ENCODE measurements at regions not wholly inside any gene's neighbourhood (a gene's known extent, or its start where the extent isn't known, plus 50 kb on each side); places are given as distances from the start of the nearest gene placed in this dataset.

DNA sequence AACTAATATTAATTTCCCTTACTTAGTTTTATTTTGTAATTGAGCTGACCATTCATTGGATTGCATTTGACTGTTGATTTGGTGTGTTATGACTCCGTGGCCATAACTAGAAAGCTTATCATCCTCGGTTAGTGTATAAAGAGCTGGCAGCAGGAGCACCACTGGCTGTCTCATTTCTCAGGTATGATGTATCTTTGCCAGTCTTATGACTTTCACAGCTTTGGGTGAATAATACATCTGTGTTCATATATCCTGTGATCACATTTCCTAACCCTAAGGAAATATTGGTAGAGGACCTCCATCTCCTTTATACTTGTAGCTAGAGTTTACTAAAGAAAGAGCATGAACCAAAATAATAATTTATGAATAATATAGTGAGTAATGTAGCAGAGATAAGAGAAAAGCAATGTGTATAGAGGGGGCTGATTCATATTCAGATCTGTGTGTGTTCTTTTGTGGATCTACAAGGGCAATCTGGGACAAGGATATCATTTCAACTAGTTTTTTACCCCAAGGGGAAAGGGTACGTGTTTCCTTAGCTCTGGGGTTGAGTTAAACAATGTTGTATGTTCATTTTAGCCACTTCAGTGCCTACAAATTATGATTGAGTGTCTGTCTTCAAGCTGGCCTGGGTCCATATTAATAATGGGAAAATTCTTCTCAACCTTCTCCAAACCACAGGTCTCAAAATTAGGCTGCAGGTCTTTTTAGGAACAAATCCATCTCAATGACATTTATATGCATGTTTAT is 901.7 kb downstream of the NTRK3 start:
- no peak for DNase-seq (ENCODE audit: low spot score)

DNA sequence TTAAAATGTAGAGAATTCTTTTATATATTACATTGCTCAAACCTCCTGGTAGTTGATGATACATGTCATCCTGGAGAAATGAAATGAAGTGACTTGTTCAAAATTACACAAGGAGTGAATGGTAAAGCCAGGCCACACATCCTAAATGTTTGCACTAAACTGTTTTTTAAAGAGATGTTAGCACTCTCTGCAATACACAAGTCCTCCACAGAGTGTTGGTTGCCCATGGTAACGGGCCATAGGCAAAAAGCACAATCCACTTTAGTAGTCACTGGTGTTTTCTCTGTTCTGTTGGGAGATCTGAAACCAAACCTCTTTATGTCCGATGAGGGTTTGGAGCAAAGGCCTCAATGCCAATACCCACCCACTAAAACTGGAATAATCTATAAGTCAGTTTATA is 907.4 kb downstream of the NTRK3 start:
- no peak for DNase-seq (ENCODE audit: low spot score)

DNA sequence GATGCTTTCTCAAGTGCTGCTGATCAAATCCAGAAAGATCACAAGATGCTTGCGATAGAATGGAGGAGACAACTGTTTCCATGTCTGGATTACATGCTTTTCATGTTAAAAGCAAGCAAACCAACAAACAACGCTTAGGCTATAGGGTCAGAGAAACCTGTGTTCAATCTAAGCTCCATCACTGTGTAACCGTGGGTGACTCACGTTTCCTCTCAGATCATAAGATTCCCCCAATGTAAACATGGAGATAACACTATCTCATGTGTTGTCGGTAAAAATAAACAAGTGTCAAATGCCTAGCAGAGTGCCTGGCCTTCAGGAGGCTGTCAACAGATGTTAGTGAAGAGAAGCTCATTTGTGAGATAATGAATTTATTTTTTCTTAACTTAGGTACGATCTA is 907.8 kb downstream of the NTRK3 start:
- DNase-seq (ENCODE audit: low spot score) = no peak

DNA sequence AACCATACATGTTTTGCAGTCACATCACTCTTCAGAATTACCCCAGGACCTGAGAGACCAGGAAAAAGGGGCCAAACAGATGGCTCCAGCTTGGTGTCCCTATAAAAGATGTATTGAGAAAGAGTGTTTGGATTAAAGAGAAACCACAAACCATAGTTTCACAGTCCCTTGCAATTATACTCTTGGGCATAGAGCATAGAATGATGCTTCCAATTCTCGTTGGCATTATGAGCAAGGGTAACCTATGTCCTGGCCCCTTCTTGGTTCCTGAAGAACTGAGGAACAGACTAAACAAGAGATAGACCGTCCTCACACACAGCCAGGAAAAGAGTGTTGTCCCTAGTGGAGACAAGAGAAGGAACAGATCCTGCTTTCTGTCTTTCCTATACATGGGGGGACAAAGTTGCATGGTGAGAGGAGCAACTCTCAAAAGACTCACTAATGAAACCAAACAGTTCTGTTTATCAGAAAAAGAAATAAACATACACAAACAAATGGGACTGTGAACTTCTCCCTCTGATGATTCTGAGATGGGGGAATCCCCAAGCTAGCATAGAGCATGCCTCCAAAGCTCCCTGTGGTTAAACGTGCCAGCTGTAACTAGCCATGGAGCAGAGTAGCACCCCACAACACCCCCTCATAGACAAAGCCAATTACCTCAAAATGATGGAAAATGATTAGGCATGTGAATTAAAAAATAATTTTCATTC is 908.6 kb downstream of the NTRK3 start:
- DNase-seq (ENCODE audit: low spot score) = no peak

DNA sequence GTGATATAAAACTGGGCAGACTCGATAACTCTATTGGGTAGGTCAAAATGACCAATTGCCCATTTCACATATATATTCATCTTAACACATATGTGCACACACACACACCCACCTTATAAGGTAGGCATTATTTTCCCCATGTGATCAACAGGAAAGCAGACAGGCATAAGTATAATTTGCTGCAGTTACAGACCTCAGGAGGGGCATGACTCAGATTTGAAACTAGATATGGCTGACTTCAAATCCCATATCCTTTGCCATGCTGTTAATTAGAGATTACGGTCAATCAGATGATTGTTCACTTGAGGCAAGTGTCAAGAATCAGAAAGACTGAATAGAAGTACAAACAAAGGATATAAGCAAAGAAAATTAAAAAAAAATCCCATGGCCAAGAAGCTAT is 910.6 kb downstream of the NTRK3 start:
- DNase-seq (ENCODE audit: low spot score) = no peak

DNA sequence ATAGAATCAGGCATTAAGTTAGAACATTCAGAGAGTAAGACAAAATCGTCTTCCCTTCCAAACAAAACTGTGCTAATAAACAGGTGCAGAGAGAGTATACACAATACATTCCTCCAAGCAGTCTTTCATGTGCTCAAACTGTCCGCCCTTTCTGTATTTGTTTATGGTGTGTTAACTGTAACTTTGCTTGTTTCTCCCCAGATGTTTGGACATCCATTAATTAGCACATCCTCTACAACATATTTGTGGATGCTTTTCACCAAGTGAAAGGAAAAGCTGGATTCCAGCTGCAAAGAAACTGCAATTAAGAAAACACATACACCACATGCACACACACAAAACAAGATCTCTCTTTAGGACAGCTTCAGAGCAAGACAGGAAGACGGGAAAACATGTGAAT is 912.6 kb downstream of the NTRK3 start:
- no peak for DNase-seq (ENCODE audit: low spot score)

DNA sequence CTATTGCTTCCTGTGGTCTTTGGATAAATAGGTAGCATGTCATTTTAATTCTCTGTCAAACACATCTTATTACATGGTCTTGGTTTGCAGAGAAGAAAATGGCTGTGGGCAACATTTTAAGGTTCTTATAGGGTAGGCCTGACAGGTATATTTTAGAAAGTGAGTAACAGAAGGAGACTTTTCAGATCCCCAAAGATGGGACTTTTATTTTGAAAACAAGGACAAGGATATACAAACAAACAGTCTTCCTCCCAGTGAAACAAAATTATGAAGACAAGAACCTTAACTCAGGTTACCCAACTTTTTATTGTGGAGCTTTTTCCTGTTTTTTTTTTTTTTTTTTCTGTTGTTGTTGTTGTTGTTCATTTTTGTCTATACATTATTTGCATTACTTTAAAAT is 916.2 kb downstream of the NTRK3 start:
- no peak for DNase-seq (ENCODE audit: low spot score)

DNA sequence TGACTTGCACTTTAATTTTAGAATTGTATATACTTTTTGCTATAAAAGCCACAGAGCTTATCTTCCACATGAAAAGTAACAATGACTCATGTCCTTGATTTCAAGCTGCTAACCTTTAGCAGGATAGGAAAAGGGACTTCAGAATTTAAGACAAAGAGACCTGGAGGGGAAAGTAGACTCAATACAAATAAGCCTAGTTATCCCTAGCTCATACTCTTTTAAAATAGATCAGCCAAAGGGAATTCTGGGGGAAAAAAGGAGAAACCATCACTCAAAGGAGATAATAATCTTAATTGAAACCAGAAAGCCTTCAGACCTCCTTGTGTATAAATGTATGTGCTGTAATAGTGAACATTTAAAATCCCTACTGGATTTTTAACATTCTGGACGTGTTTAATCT is 930.3 kb downstream of the NTRK3 start:
- DNase-seq (ENCODE audit: low spot score) = no peak

DNA sequence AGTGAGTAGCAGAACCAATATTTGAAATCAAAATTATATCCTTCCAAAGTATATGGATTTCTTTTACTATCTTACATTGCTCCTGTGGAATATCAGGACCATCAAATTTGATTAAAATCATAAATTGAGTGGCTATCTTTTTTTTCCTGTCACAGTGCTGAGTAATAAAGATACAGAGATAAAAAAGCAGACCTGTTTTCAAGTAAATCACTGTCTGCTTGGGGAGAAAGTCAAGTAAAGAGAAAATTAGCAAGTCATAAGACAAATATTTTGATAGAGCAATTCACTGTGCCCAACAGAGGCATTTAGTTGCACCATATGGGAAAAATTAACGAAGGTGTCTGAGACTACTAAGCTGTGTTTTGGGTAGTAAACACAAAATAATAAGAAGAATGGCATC is 933.7 kb downstream of the NTRK3 start:
- DNase-seq (ENCODE audit: low spot score) = no peak

DNA sequence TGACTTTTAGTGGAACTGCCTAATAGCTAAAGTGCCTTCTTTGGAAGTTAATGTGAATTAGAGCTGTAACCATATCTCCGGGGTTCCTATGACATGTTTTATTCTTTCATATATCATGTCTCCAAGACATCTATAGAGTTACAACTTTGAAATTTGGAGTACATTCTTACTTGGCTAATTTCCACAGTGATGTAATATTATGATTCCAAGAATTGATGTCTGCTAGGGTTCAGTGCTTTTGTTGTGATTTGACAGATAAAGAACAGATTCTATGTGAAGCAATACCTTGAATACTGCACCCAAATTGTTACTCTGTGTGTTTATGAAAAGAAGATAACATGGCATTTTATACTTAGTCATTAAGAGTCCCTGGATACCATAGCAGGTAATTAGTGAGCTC is 934.3 kb downstream of the NTRK3 start:
- DNase-seq (ENCODE audit: low spot score) = no peak

DNA sequence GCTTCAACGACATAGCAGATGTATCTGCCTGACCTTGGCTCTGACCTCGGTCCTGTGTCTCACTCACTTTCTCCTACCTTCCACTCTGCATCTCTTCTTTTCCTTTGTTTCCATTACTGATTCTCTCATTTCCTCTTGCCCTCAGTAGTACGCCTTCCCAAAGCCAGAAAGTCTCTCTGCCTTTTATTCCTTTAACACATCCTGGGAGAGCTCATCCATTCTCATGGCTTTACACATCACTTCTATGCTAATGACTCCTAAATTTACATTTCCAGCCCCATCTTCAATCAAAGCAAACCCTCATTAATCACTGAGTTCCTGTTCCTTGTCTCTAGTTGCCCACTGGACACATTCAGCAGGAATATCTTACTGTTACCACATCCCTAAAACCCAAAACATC is 938.6 kb downstream of the NTRK3 start:
- no peak for DNase-seq (ENCODE audit: low spot score)

DNA sequence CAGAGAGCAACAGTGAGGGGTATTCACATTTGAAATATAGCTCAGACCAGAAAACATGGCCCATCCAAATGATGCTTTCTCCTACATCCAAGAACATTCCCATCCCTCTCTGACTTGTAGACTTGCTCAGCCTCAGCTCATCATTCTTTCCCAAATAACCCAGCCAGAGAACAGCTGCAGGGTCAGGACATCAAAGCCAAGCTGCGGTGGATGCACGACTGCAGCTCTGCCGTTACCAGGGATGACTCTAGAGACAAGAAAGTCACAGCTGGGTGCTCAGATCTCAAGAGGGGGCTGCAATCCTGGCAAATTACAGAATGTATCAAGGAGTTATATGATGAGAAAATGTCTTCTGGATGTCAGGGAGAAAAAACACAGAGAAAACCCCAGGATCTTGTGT is 944.3 kb downstream of the NTRK3 start:
- DNase-seq (ENCODE audit: low spot score) = no peak

DNA sequence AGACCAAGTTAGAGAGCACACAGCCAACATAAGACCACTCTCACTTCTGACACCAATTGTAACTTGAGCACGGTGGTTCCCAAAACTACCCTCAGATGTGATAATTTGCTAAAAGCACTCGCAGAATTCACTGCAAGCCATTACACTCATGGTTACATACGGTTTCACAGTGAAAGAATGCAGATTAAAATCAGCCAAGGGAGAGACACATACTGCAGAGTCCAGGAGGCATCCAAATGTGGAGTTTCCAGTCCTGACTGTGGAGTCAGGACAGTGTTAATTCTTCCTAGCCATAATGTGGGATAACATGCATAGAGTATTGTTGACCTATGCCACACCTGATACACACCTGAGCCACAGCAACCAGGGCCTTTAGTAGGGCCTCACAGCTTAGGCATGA is 956.4 kb downstream of the NTRK3 start:
- no peak for DNase-seq (ENCODE audit: low spot score)

DNA sequence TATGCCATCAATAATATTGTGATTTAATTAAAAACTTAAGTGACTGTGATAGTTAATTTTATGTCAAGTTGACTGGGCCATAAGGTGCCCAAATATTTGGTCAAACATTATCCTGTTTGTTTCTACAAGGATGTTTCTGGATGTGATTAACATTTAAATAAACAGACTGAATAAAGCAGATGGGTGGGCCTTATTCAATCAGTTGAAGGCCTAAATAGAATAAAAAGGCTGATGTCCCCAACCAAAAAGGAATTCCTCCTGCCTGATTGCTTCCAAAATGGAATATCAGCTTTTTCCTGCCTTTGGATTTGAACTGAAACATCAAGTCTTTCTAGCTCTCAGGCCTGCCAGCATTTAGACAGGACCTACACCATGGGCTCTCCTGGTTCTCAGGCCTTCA is 961.7 kb downstream of the NTRK3 start:
- no peak for DNase-seq (ENCODE audit: low spot score)

DNA sequence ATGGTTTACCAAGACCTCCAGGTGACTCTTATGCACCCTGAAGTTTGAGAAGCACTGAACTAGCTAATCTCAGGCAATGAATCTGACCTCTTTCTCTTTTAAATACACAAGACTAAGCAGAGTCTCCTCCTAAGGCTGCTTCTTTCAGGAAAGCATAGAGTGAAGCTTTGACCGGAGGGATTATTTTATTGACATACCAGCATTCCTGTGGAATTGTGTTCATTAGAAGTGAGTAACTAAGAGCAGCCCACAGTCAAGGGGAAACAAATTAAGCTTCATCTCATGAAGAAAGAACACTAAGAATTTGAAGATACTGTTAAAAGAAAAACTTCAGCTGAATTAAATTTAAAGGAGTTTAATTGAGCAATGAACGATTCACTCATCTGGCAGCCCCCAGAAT is 963.5 kb downstream of the NTRK3 start:
- no peak for DNase-seq (ENCODE audit: low spot score)

DNA sequence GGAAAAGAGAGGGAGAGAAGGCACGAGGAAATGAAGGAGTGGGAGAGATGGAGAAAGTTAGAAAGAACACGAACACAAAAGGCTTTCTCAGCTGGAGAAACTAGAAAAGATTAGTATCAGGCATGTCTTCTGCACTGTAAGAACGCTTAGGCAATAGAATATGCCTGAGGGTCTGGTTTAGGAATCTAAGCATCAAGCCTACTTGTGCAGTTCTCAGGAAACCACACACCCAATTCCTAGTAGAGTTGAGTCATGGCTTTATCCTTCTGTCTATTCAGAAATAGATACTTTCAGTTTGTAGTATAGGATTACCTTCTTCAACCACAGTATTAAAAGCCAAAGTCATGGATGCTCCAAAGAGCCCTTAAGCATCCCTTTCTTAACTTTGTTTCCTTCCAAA is 969.4 kb downstream of the NTRK3 start:
- DNase-seq (ENCODE audit: low spot score) = no peak

DNA sequence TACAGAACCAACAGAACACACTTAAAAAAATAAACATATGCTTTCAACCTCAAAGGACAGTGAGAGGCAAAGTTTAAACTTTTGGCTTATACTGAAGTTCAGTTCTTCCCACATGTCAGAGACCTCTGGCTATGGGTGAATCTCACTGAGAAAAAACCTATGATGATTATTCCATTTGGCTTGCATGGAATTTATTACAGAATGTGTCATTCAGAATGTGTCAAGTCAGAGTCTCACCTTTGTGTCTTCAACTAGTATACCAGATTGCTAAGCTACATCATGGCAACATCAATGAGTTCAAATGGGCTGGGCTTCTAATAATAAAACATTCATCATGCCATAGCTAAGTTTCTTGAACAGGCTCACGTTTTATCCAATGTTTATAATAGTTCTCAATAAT is 987.0 kb downstream of the NTRK3 start:
- DNase-seq (ENCODE audit: low spot score) = no peak

DNA sequence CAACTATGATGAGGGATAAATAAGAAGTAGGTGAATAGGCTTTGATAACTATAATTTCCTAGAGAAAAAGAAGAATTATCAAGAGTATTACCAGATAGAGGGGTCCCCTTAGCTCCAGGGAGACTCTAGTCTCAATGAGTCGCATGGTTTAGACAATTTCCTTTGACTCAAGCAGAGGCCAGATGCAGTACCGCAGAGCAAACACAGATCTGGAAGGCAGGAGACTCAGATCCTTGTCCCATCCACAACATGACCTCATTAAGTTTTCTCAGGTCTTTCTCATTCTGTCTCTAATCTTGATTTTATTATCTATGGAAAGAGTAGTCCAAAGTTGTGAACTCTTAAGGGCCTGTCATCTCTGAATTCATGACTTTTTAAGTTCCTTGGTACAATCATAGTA is 987.9 kb downstream of the NTRK3 start:
- DNase-seq (ENCODE audit: low spot score) = no peak

DNA sequence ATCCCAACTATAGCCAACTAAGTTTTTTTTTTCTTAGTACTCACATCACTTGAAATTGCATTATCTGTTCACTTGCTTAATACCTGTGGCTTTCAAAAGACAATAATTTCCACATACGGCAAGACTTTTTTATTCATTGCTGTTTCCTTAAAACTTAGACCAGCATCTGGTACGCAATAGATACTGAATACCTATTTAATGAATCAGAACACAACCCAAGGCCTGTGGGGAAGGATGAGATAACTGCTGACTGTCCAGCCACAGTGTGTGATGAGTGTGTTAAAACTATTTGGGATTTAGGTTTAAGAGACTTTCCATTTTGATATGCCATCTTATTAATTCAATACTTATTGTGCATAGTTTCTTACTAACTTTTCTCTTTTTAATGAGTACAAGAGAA is 988.7 kb downstream of the NTRK3 start:
- DNase-seq (ENCODE audit: low spot score) = no peak

DNA sequence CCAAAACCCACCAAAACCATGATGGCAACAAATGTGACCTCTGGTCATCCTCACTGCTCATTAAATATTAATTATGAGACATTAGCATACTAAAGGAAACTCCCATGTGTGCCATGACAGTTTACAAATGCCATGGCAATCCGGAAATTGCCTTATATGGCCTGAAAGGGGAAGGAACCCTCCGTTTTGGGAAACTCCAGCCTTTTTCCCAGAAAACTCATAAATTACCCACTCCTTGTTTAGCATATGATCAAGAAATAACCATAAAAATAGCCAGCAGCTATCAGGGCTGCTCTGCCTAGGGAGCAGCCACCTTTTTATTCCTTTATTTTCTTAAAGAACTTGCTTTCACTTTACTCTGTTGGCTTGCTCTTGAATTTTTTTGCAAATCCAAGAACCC is 992.7 kb downstream of the NTRK3 start:
- no peak for DNase-seq (ENCODE audit: low spot score)

DNA sequence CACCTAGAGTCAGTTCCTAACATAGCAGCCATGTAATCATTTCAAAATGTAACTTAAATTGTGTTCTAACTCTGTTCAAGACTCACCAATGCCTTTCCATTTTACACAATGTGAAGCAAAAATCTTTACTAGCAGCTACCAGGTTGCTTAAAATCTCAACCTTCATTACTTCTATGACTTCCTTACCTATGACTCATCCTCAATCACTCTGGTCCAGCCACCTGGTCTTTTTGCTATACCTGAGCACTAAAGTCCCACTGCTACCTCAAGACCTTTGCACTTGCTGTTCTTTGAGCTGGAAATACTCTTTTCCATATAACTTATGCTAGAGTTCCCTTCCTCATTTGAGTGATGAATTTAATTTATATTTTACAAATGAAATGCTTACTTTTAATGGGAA is 993.2 kb downstream of the NTRK3 start:
- no peak for DNase-seq (ENCODE audit: low spot score)

DNA sequence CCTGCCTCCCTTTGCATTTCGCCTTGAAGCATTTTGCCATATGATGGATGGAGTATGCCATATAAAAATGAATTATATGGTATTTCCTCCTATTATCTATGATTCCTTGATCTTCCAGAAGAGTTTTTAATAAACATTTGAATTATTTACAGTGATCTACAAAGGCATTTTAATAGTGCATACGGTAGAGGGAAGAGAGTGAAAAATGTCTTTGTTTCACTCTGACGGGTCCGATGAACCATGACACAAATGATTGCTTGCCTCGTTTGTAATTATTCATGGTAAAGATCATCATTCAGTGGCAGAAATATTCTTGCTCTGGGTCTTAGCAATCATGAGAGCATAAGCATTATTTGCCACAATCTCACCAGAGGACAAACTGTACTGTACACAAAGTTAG is 1010.9 kb downstream of the NTRK3 start:
- DNase-seq (ENCODE audit: low spot score) = no peak

DNA sequence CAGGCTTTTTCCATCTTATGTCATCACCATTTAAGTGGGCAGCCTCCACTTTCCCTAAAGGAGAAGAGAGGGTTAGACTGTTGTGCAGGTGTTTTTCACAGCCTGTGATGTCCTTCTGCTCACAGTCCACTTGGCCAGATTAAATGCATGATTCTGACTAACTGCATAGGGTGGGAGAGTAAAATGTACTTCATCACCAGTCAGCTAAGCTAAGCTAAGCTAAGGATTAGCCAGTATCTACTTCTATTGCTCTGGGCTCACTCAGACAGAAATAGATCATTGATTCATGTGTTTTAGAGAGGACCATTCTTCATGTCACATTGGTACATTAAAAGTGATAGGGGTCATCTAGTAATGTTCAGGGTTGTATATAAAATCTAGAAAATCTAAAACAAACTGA is 1013.1 kb downstream of the NTRK3 start:
- no peak for DNase-seq (ENCODE audit: low spot score)

DNA sequence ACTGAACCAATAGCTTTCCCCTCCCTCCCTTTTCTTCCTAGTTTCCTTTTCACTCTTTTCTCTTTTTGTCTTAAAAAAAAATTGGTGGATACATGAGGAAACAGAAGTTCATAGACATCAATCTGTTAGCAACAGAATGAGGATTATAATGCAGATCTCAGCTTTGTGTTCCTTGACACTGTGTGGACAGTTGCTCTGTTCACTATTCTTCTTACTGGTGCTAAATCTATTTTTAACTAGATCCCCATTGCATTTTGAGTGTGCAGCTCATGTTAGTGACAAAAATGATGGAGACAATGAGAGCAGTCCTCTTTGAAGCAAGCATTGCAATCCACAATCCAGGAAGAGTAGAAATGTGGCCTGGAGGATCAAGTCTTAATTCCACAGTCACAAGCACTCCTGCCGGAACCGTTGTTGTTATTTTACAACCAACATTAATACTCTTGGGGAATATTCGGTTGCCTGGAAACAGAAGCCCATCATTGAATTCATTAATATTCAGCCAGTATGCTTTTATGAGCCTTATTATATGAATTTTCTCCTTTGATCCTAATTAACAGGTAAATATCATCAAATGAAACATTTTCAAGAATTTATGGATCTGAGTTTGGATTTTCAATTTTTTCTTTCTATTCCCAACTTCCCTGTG is 1016.8 kb downstream of the NTRK3 start:
- DNase-seq (ENCODE audit: low spot score) = no peak
